ENCODE measurements at regions not wholly inside any gene's neighbourhood (a gene's known extent, or its start where the extent isn't known, plus 50 kb on each side); places are given as distances from the start of the nearest gene placed in this dataset.
"Not testable (repeated sequence)": the region's sequence is repeated elsewhere in the genome, so short reads cannot be mapped to it uniquely, and the experiment has no call there.

GRCh38 chr3:162936706-162937105, 1440.1 kb downstream of the OTOL1 start:
- no peak for DNase-seq

DNA sequence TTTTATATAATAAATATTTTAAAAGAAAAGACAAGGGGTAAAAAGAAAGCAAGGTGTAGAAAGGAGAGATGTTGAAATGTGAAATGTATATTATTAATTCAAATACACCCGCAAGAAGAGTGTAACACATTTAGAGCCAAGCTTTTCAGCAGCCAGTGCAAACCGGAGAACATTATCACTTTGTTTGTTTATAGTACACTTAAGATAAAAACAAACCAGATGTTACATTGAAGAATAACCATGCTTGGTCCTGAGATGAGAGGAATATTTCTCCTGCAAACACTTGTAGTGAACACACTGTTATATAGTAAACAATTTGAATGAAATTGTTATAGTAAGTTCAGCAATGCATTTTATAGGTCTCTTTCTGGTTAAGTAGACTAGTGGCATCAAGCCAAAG, 1441.5 kb downstream of the OTOL1 start:
- DNase-seq: no peak

DNA sequence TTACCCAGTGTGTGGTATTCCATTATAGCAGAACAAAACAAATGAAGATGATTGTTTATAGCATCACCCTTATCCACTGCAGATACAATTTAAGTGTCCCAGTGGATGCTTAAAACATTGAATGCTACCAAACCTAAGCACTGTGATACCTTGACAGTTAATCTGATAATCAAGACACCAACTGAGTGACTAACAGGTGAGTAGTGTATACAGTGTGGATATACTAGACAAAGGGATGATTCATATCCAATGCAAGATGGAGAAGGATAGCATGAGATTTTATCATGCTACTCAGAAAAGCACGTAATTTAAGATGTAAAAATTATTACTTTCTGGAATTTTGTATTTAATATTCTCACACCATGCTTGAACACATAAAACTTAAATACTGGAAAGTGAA, 1449.0 kb downstream of the OTOL1 start:
- DNase-seq: no peak

GRCh38 chr3:162956711-162957110, 1460.1 kb downstream of the OTOL1 start:
- DNase-seq: no peak

GRCh38 chr3:162960269-162960668, 1463.7 kb downstream of the OTOL1 start:
- no peak for DNase-seq

- no peak for DNase-seq
These were observed 1473.7 kb downstream of the OTOL1 start for GRCh38 chr3:162970292-162970691.

DNA sequence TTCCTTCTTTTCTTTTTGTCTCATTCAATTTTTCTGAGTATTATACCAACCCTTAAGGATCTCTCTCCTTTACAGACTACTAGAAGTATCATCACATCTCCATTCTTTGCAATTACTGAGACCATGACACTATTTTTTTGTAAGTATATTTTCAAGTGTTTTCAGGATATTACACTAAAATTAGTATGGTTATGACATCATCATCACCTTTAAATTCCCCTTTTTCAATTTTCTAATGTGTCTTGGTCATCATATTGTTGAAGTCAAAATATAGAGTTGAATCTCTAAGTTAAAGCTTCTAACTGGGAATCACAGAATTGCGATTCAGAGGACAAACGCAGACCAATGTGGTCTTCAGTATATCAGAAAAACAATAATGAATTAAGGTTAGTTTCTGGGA, 1475.1 kb downstream of the OTOL1 start:
- DNase-seq: no peak

DNA sequence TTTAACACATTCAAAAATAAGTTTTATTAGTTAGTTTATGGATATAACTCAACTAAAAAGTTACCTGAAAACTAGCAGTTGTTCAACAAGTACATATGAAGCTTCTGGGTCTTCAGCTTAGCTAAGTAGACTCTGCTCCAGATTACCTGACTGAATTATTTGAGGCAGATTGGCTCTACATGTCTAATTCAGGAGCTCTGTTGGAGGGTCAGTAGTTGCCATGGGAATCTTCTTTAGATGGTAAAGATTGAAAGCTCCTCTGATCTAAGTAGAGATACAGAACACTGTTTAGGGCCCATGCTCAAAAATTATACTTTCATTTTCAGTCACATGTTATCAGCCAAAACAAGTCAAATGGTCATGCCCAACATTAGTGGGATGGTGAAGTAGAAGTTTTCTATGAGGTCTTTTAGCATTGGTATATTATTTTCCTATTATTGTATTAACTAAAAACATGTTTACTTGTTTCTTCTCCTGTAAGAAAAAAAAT, 1476.9 kb downstream of the OTOL1 start:
- no peak for DNase-seq

GRCh38 chr3:162978136-162978535, 1481.5 kb downstream of the OTOL1 start:
- DNase-seq: no peak

GRCh38 chr3:162984746-162985145, 1488.1 kb downstream of the OTOL1 start:
- no peak for DNase-seq

DNA sequence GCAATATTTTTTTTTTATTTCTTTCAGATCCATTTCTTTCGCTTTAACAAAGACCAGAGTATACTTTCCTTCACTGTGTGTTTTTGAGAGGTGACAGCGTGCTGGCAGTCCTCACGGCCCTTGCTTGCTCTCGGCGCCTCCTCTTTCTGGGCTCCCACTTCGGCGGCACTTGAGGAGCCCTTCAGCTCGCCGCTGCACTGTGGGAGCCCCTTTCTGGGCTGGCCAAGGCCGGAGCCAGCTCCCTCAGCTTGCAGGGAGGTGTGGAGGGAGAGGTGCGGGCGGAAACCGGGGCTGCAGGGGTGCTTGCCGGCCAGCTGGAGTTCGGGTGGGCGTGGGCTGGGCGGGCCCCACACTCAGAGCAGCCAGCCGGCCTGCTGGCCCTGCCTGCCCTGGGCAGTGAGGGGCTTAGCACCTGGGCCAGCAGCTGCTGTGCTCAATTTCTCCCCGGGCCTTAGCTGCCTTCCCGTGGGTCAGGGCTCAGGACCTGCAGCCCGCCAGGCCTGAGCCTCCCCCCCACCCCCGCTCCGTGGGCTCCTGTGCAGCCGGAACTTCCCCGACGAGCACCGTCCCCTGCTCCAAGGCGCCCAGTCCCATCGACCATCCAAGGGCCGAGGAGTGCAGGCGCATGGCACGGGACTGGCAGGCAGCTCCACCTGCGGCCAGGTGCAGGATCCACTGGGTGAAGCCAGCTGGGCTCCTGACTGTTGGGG, 1490.6 kb downstream of the OTOL1 start:
- DNase-seq: not testable (repeated sequence)

GRCh38 chr3:162992741-162993140, 1496.1 kb downstream of the OTOL1 start:
- DNase-seq: no peak

- DNase-seq: no peak
These were observed 1497.6 kb downstream of the OTOL1 start for GRCh38 chr3:162994165-162994564.

DNA sequence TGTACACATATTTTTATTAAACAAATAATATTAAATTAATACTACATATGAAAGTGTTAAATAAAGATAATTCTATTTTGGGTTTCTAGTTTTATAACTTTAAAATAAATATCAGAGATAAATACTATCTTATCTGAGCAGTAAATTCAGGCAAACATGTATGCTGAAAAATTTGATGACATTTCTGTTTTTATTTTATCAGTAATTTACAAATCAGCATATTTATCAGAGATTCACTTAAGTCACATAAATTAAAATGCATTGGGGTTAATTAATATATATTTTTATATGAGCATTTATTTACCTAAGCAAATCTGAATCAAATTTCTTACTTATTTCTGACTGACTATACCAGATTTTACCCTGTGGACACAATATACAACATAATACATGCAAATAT, 1499.8 kb downstream of the OTOL1 start:
- DNase-seq: no peak

- no peak for DNase-seq
These were observed 1501.6 kb downstream of the OTOL1 start for GRCh38 chr3:162998205-162998604.

DNA sequence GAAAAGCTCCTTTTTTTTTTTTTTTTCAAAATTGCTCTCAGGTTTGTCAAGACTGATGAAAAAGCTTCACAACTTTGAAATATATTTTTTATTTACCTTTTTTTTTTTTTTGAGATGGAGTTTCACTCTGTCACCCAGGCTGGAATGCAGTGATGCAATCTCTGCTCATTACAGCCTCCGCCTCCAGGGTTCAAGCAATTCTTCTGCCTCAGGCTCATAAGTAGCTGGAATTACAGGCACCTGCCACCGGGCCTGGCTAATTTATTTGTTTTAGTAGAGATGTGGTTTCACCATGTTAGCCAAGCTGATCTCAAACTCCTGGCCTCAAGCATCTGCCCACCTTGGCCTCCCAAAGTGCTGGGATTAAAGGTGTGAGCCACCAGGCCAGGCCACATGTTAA, 1515.0 kb downstream of the OTOL1 start:
- DNase-seq: no peak

- no peak for DNase-seq
These were observed 1519.6 kb downstream of the OTOL1 start for GRCh38 chr3:163016251-163016650.

- DNase-seq: no peak
These were observed 1521.5 kb downstream of the OTOL1 start for GRCh38 chr3:163018067-163018466.

GRCh38 chr3:163018664-163019063, 1522.1 kb downstream of the OTOL1 start:
- DNase-seq: no peak

DNA sequence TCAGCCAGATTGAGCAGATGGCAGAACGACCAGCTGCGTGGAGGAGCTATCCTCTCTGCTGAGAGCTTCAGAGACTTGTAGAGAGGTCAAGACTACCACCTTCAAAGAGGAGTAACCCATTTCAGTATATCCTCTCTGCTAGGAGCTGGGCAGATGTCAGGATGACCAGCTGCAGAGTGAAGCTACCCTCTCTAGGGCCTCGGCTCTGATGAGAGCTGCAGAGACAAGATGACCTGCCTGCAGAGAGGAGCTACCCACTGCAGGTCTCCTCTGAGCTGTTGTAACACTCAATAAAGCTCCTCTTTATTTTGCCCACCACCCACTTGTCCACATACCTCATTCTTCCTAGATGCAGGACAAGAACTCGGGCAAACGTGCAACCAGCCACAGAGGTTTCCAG, 1522.7 kb downstream of the OTOL1 start:
- no peak for DNase-seq

GRCh38 chr3:163033652-163034051, 1537.0 kb downstream of the OTOL1 start:
- DNase-seq: no peak

- DNase-seq: no peak
These were observed 1543.0 kb downstream of the OTOL1 start for GRCh38 chr3:163039636-163040035.

DNA sequence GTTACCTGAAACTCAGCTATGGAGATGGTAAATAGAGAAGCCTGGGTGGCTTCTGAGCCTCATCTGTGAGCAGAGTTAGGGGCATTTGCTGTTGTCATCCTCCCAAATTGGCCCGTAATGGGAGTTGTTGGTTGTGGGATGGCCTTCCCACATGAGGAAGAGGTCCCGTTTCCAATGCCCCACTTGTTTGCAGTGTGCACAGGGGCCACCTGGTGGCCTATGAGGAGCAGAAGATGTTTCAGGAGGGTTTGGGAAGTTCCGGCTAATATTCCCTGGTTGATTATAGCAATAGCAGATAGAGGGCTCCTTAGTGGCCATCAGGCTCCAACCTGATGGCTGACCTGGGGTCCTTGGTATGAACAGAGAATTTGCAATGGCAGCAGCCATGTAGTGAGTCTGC, 1546.5 kb downstream of the OTOL1 start:
- DNase-seq: no peak

DNA sequence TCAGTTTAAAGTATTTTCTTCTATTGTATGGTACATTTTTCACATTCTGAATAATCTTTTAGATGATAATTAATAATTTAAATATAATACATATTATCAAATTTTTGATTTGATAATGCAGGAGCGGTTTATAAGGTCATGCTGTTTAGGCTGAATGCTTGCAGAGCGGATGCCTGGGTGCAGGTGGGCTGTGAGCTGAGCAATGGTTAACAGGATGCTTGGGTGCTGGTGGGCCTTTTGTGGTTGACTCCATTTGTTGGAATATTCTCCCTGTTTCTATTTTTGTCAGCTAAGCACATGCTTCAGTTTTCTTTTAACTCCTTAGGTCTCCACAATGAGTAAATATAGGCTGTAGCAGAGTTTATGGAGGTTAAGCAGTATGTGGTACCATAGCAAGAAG, 1549.3 kb downstream of the OTOL1 start:
- DNase-seq: no peak

GRCh38 chr3:163048881-163049280, 1552.3 kb downstream of the OTOL1 start:
- no peak for DNase-seq

All from NCI-H2171 (cell line).